ENCODE measurements at regions not wholly inside any gene's neighbourhood (a gene's known extent, or its start where the extent isn't known, plus 50 kb on each side); places are given as distances from the start of the nearest gene placed in this dataset.

GRCh38 chr16:85971902-85972638 is 73.1 kb downstream of the IRF8 start:
- DNase-seq, result no peak

- DNase-seq, result no peak
Measured at GRCh38 chr16:85974428-85975375, 75.7 kb downstream of the IRF8 start.

- DNase-seq, result no peak
Measured at GRCh38 chr16:85975451-85975981, 76.6 kb downstream of the IRF8 start.

GRCh38 chr16:85978291-85978775 is 79.4 kb downstream of the IRF8 start:
- no peak for DNase-seq

GRCh38 chr16:85978976-85979375 is 80.0 kb downstream of the IRF8 start:
- no peak for DNase-seq

- DNase-seq, result no peak
Measured at GRCh38 chr16:85979605-85980004, 80.6 kb downstream of the IRF8 start.

GRCh38 chr16:85980686-85981085 is 81.7 kb downstream of the IRF8 start:
- DNase-seq, result no peak

GRCh38 chr16:85981826-85982562 is 83.0 kb downstream of the IRF8 start:
- no peak for DNase-seq

GRCh38 chr16:85982563-85982939 is 83.6 kb downstream of the IRF8 start:
- no peak for DNase-seq

- no peak for DNase-seq
Measured at GRCh38 chr16:85983064-85983463, 84.1 kb downstream of the IRF8 start.

GRCh38 chr16:85983606-85984230 is 84.8 kb downstream of the IRF8 start:
- no peak for DNase-seq

- DNase-seq, result no peak
Measured at GRCh38 chr16:85984231-85984880, 85.4 kb downstream of the IRF8 start.

GRCh38 chr16:85984947-85985451 is 86.0 kb downstream of the IRF8 start:
- no peak for DNase-seq

- peak; percentile 41 to 47 for DNase-seq
Measured at GRCh38 chr16:85986931-85987749, 88.2 kb downstream of the IRF8 start.

- no peak for DNase-seq
Measured at GRCh38 chr16:85987750-85988078, 88.8 kb downstream of the IRF8 start.

- DNase-seq, result no peak
Measured at GRCh38 chr16:85988306-85988705, 89.3 kb downstream of the IRF8 start.

GRCh38 chr16:85988723-85989313 is 89.9 kb downstream of the IRF8 start:
- DNase-seq, result no peak

- DNase-seq, result no peak
Measured at GRCh38 chr16:85989376-85989775, 90.4 kb downstream of the IRF8 start.

- DNase-seq, result no peak
Measured at GRCh38 chr16:85989863-85990643, 91.1 kb downstream of the IRF8 start.

- DNase-seq, result no peak
Measured at GRCh38 chr16:85990861-85991301, 91.9 kb downstream of the IRF8 start.

All from activated CD4-positive, alpha-beta T cell treated with anti-CD3 and anti-CD28 coated beads for 4 hours (primary cell).